Globus pallidus (tissue), 1 donor: ENCODE measurements at regions not wholly inside any gene's neighbourhood (a gene's known extent, or its start where the extent isn't known, plus 50 kb on each side); places are given as distances from the start of the nearest gene placed in this dataset.
"Not testable (repeated sequence)": the region's sequence is repeated elsewhere in the genome, so short reads cannot be mapped to it uniquely, and the experiment has no call there.

Experiments used
- DNase-seq: peaks from one replicate; pipeline ENCODE4 v3.0.0-alpha.2; 2015; ENCODE audit warnings: low spot score

DNA sequence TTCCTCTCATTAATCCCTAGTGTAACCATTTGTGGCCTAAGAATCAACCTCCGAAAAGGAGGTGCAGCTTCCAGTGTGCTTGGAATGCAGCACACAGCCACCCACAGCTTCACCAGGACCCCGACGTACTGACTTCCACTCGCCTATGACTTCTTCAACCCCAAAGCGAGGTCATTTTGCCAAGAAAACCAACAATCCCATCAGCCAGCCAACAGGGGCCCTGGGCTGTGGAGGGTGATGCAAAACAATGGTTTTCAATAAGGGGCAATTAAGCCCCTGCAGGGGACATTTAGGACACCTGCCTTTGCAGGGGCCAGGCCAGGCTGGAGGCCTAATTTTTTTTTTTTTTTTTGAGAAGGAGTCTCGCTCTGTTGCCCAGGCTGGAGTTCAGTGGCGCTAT lies 158.1 kb upstream of the SKOR2 start:
- no peak for DNase-seq

DNA sequence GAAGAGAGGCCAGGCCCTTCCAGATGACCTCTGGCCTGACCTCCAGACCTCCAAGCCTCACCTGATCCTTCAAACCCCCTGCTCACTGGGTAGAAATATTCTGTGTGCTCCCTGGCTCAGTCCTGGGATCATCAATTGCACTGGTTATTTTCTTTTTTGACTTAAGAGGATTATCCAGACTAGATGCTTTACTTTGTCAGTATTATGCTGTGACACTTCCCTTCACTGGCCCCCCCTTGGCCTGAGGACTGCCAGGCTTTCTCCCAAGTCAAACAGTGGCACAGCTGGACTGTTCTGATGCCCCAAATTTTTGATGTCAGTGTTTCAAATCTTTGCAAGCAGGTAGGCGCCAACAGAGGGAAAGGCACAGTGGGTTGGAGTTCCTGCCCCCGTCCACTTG lies 156.3 kb upstream of the SKOR2 start:
- no peak for DNase-seq

DNA sequence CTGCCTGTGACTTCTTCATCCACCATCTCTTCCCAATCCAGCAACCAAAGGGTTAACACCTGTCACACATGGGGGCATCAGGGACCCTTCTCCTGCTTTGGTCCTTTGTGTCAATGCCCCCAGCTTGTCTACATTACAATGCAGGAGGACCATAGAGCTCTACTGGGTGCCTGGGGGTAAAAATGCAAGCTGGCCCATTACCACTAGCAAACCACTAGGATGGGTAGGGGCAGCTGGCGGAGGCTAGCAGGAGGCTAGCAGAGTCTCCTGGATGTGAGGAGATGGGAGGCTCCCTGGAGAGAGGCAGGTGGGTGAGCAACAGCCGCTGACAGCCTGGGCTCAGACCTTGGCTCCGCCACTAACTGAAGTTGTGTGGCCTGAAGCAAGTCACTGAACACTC lies 153.4 kb upstream of the SKOR2 start:
- DNase-seq, result no peak

DNA sequence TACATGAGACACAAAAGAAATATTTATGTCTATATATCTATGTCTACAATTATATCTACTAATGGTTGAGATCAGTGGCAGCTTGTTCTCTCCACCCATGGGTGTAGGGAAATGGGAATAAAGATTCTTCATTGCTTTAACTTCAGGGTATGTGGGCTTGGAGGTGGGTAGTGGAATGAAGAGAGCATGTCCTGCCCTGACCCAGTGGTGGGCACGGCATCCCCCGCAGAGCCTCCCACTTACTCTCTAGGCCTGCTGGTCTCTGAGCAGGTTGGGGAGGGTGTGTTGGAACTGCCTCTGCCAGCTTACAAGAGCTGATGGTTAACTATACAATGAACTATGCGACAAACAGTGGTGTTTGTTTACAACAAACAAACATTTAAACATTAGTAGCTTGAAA lies 152.5 kb upstream of the SKOR2 start:
- no peak for DNase-seq

DNA sequence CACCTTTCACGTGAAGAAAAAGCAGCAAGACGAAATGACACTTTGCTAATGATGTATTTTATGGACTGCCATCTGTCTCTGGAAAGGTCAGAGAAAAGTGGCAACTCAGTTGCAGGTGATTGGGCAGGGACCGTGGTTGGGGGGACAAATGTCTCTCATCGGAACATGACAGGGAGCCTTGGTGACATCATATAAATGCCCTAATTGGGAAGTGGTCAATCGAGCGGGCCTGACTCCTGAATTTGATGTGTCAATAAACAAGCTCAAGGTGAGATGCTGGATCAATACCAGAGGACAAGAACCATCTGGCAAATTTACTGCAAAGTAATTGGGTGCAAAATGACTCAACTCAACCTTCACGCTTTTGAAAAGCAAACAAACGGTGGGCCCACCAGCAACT lies 151.9 kb upstream of the SKOR2 start:
- DNase-seq, result no peak

DNA sequence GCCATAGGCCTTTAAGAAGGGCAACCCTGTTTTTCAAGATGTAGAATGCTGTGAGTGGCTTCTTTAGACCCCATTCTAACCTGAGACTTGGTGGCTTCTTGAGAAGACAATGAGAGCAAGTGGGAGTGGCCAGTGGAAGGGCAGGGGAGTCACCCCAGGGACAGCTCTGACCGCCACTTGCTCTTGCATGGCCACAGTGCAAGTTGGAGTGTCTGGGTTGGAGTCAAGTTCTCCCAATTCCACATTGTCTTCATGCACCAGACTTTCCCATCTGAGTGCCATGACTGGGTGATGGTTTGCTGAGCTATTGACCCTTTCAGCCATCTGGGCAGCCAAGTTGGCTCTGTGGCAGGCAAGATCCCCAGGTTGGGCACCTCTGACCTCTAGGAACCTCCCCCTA lies 148.0 kb upstream of the SKOR2 start:
- DNase-seq, result no peak

DNA sequence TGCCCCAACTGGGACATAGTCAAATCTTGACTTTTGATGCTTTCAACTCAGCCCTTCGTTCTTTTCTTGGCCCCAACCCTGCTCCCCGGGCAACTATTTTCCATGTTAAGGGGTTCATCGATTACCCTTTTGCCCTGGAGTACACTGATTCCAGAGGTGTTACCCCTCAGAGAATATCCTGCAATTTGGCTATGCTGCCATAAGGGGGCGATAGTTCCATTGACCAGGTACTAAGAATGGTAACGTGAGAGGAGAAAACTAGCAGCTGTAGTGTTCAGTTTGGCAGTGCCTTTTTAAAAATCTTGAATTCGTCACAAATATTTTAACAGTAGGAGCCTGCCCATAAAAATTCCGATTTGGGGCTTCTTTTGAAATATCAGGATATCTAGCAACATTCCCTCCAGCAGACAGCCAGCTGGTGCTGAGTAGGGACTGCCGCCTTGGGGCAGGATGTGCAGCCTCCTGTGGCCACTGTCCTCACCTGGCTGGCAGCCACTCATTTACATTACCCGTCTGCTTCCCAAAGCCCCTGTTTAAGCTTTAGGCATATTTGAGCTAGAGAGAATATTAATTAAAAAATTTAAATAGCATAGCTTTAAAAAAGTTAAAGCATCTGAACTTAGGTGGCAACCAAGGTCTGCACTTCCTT lies 146.3 kb upstream of the SKOR2 start:
- DNase-seq, result no peak

DNA sequence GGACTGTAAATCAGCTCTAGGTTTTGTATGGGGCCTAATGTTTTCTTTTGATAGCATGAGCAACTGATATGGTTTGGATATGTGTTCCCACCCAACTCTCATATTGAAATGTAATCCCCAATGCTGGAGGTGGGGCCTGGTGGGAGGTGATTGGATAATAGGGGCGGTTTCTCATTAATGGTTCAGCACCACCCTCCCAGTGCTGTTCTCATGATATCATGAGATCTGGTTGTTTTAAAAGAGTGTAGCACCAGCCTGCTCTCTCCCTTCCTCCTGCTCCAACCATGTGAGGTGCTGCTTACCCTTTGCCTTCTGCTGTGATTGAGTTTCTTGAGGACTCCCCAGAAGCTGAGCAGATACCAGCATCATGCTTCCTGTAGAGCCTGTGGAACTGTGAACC lies 140.2 kb upstream of the SKOR2 start:
- DNase-seq, result no peak

DNA sequence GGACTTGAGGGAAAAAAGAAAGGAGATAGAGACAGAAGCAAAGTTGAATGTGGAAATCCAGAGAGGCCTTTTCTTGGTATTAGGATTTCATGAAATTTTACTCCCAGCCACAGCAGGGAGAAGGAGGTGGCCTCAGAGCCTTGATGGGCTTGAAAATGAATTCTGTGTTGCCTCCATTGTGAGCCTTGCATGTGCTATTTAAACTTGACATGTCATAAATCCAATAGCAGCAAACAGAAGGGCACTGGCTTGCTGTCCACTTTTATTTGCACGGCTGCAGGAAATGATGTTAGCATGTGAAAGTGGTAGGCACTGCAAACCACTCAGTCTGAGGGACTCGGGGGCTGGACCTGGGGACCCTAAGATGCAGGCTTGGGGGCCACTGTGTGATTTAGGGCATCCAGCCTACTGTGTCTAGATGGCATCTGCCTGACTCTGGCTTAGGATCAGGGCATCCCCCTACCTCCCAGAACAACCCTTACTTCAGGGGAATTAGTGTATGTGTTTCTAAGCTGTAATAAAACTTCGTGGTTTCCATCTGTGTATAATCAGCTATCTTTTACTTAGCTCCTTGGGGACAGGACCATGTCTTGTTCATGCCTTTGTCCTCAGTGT lies 139.1 kb upstream of the SKOR2 start:
- DNase-seq, result no peak

DNA sequence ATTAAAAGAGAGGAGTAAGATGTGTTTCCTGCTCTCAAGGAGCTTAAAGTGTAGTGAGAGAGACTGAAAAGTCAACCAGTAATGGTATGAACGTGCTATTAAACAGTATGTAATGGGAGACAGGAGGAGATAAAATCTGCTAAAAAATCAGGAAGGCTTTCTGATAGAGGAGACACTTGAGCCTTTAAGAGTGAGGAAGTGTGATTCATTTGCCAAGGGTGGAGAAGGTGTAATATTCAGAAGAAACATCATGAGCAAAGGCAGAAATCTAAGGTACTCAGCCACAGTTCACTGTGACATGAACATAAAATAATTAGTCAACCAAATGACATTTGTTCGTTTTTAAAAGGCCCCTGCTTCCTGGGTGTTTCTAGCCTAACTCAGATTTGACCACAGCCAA lies 137.8 kb upstream of the SKOR2 start:
- no peak for DNase-seq

DNA sequence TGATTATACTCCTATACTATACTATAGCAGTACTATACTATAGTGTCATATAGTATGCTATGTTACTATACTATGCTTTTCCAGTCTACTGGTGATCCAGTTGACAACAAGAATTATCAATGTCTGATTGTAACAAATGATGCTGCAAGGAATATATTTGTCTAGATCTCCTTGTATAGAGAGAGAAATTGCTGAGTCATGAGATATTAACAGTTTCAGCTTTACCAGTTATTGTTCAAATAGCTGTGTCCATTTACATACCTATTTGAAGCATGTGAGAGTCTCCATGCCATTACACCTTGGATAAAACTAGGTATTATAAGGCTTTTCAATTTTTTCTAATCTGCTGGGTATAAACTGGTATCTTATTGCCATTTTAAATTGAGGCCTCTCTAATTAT lies 136.4 kb upstream of the SKOR2 start:
- no peak for DNase-seq

DNA sequence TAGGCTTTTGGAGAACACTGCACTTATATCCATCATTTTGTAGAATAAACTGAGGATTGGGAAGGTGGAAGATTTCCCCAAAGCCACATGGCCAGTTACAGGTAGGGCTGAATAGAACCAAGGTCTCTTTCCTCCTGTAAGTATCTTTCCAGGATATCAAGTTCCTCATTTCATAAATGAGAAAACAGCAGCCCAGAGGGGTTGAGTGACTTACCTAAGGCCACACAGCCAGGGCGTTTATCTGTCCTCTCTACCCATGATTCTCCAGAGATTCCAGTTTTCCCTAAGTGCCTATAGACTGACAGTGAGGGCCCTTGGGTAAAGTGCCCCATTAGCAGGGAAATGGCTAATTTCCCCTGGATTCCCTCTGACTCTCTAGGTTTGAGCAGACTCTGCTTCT lies 132.3 kb upstream of the SKOR2 start:
- DNase-seq, result no peak

DNA sequence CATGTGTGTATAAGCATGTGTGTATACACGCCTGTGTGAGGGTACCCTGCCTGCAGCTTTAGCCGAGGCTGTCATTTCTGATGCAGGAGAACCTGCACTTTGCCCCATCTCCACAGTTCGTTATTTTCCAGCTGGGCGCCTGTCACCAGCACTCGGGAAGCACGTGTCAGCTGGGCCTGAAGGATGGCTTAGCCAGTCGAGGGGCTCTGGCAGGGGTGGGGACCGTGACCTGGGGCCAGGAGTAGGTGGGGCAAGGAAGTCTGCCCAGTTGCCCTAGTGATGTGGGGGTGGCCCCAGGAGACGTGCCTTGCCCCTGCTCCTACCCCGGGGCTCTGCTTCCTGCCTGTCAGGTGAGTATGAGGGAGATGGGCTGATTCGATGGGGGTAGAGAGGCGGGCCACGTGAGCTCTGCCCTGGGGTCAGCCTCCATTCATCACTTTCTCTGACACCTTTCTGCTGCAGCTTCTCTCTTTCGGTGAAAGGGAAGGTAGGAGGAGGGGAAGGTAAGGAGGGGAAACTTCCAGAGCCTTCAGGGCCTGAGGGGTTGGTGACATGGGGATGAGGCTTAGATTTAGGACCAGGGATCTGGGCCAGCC lies 130.6 kb upstream of the SKOR2 start:
- DNase-seq, result no peak

DNA sequence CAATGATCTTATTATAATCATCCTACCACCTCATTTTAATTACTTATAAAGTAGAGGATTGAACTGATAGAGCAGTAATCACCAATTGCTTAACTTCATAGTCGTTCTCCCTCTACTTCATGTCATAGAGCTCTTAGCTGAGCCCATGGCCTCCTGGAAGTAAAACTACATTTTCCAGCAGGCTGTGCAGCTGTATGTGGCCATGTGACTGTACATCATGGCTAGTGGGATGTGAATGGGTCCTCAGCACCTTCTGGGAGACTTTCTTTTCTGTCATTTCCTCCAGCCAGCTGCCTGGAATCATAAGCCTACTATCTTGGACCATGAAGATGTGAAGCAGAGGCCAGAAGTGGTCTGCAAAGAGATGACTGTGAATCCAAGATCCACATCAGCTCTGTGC lies 128.7 kb upstream of the SKOR2 start:
- DNase-seq, result no peak

DNA sequence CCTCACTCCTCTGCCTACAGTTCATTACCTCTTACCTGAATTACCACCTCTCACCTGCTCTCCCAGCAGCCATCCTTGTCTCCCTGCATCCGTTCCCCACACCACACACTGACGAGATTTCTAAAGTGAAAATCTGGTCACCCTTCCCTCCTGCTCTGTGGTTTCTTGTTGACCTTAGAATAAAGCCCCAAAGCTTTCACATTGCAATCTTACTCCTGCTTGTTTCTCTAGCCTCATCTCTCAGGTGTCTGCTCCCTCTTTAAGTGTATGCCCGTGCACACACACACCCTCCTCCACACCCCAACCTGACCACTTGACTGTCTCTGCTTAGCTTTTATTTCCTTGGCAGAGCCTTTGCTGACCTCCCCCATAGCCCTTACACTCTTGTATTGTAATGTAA lies 122.0 kb upstream of the SKOR2 start:
- no peak for DNase-seq

DNA sequence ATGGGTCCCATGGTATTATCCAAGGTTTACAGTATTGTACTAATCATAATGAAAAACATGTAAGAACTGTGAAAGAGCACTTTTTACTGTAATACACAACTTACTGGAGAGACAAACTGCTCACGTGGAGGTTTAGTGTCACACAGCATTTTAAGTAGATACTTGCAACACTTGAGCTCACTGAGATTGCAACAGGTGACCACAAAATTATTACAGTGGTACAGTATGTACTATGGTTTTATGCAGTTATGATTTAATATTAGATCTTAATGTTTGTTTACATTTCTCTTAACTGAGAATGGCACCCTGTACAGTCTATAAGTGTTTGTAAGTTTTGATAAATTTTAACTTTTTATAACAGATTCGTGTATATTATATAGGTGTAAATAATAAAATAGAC lies 118.6 kb upstream of the SKOR2 start:
- DNase-seq, result no peak

DNA sequence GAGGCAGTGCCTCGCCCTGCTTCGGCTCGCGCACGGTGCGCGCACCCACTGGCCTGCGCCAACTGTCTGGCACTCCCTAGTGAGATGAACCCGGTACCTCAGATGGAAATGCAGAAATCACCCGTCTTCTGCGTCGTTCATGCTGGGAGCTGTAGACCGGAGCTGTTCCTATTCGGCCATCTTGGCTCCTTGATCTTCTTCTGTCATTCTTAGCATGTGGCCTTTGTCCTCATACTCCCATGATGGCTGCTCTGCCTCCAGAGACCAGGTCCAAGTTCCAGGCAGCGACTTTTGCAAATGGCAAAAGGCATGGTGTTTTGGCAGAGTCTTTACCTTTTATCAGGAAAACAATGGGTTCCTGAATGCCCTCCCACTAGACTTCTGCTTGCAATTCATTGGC lies 102.6 kb upstream of the SKOR2 start:
- DNase-seq, result not testable (repeated sequence)

DNA sequence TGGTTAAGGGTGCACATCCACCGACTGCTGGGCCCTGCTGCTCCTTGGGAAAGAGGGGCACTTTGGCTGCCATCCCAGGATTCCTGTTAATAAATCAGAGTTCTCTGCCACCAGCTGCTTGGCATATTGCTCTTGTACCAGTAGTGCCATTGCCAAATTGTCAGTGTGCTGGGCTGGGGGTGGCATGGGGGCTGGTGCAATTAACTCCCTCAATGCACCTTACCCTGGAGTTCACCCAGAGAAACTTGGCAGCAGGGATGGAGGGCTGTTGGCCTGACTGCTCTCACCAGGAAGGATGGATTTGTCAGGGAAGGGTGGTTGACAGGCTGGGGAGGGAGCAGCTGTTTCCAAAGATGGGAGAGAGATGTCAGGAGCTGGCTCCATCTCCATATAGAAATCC lies 94.6 kb upstream of the SKOR2 start:
- no peak for DNase-seq

DNA sequence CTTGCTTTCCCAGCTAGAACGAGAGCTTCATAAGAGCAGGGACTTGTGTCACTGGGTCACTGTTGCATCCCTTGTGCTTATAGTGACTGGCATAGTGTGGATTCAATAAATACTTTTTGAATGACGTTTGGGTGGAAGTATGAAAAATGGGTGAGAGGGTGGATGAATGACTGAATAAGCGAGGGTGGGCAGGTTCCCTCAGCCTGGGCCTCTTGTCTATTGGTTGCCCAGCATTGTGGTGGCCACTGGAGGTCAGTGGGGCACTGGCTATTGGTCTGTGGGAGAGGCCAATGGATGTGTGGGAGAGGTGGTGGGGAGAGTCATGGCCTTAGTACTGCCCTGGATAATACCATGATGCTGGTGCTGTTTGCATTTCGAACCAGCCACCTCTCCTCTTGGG lies 93.8 kb upstream of the SKOR2 start:
- no peak for DNase-seq

DNA sequence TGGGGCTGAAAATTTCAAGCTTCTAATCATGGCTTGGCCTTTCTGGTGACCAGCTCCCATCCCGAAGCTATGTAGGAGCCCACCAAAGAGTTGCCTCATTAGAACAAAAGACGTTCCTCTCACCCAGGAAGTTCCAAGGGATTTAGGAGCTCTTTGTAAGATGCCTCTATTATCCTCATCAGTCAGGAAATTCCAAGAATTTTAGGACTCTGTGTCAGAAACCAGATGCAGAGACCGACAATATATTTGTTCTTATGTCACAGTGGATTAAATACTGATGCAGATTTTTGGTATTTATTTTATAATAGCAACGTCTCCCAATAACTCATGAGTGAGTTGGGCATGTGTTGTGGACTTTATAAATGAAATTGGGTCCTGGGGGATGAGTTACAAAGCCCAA lies 91.8 kb upstream of the SKOR2 start:
- no peak for DNase-seq

DNA sequence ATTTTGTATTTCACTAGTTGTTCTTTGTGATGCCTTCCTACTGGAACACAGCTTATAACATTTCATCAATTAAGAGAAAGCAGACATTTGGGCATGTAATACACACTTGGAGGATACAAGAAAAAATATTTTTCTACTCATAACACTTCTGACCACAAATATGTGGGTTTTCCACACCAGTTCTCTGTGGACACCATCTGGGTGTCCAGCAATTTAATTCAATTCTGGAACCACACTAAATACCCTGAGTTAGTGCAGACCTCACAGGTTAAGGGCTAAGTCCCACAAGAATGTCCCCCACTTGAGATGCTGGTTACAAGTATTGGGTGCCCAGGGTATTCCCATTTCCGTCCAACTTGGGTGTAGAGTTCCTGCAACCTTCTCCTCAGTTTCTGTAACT lies 91.1 kb upstream of the SKOR2 start:
- DNase-seq, result no peak

DNA sequence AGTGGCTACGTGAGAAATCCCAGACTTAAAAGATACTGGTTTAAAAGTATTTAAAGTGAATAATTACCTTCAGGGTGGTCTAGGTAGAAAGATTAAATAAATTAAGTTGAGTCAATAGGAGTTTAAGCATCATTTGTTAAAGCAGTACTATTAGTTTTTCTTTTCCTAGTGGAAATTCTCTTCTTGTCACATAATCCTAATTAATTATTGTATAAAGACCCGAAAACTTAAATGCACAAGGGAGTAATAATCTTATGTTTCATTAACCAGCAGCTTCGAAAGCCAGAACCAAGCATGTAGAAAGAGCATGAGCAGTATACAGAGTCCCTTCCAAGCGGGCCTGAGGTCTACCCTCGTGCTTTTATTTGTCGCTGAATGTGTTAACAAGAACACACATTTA lies 90.2 kb upstream of the SKOR2 start:
- no peak for DNase-seq

DNA sequence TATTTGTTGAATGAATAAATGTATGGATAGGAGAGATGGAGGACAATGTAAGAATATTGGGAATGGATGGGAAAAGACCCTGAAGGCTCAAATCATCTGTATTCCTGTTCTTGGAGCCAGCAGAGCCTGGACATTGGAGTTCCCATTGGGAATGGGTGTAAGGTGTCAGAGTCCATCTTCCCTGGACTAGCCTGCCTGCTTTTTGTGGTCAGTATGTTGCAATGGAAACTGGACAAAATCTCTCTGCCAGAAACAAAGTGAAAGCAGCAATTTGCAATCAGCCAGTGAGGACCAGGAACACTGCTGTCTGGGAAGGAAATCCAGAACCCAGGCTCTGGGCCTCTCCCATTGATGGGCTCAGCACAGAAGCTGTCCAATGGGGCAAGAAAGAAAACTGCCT lies 83.5 kb upstream of the SKOR2 start:
- no peak for DNase-seq
